Thyroid gland (tissue), 4 donors: ENCODE measurements at regions not wholly inside any gene's neighbourhood (a gene's known extent, or its start where the extent isn't known, plus 50 kb on each side); places are given as distances from the start of the nearest gene placed in this dataset.

Experiments used
- DNase-seq, 2 donors: peaks; one replicate each; pipeline ENCODE4 v3.0.0-alpha.2; 2019
- H3K27ac ChIP-seq, 3 donors: fragments of 200-600 bp; sonication (generic); 1 replicate in 2 of 3; 2 replicates in 1 of 3; pipeline ENCODE4 v1.5.1; 2016 to 2019; ENCODE audit warnings: mild to moderate bottlenecking in 1 of 3, moderate library complexity in 1 of 3
- H3K27me3 ChIP-seq: fragments of 200-600 bp; sonication (generic); one replicate; pipeline ENCODE4 v1.5.1; 2019
- H3K36me3 ChIP-seq, 2 donors: fragments of 200-600 bp; sonication (generic); one replicate each; pipeline ENCODE4 v1.5.1; 2016 to 2019
- H3K4me1 ChIP-seq, 2 donors: fragments of 200-600 bp; sonication (generic); one replicate each; pipeline ENCODE4 v1.5.1; 2017 to 2019
- H3K4me3 ChIP-seq, 3 donors: fragments of 200-600 bp; sonication (generic); replicated peaks in 1 of 3; 1 replicate in 2 of 3; 2 replicates in 1 of 3; pipeline ENCODE4 v1.5.1; 2016; ENCODE audit warnings: mild to moderate bottlenecking in 1 of 3
- H3K9me3 ChIP-seq: fragments of 200-600 bp; sonication (generic); one replicate; pipeline ENCODE4 v1.5.1; 2017
- CTCF ChIP-seq, 6 experiments: fragments of 200-600 bp in 3 of 6; fragments of 450-650 bp in 3 of 6; sonication (generic) in 3 of 6; IDR thresholded peaks; one replicate each; pipeline ENCODE4 v1.5.1; 2016 to 2019; ENCODE audit warnings: antibody characterized with exemption in 6 of 6, mild to moderate bottlenecking in 2 of 6, inconsistent platforms in 1 of 6, moderate library complexity in 1 of 6
- POLR2A ChIP-seq, 2 donors: fragments of 450-650 bp; IDR thresholded peaks; one replicate each; pipeline ENCODE4 v1.6.1; 2017; ENCODE audit warnings: antibody characterized with exemption in 2 of 2, mild to moderate bottlenecking in 2 of 2, moderate library complexity in 1 of 2
- WGBS, 2 donors: methylation state at CpG; one replicate each; pipeline ENCODE4 v1.1.5; 2017; 5-methylcytosine and 5-hydroxymethylcytosine counted together
- intact Hi-C: fragments of 100-400 bp; cut with DNase I; formaldehyde crosslinking; loops from one replicate; pipeline ENCODE4 v1.15.1; 2023

GRCh38 chr13:70932511-70932910 lies 824.3 kb upstream of the KLHL1 start:
- no peak for TF ChIP-seq POLR2A (IDR thresholded peaks at IDR 0.05)
- no peak for TF ChIP-seq CTCF (IDR thresholded peaks at IDR 0.05)
- no peak for DNase-seq
- H3K9me3 ChIP-seq = no peaks in the 10 kb centered on the region
- no peak overlapping the region for H3K27ac ChIP-seq
- 91 to 96% methylated on average over 3 of the region's 3 CpGs for WGBS, 2 donors
- no peaks in the 10 kb centered on the region for H3K27me3 ChIP-seq
- no peak overlapping the region for H3K4me3 ChIP-seq
- intact Hi-C loops = no loop called here
- no peaks in the 10 kb centered on the region for H3K36me3 ChIP-seq
- no peaks in the 10 kb centered on the region for H3K4me1 ChIP-seq

GRCh38 chr13:70923863-70924752 lies 815.9 kb upstream of the KLHL1 start:
- no peak overlapping the region for H3K27ac ChIP-seq
- no peaks in the 10 kb centered on the region for H3K36me3 ChIP-seq
- no peaks in the 10 kb centered on the region for H3K27me3 ChIP-seq
- no peaks in the 10 kb centered on the region for H3K9me3 ChIP-seq
- DNase-seq = no peak
- 87 to 92% methylated on average over 31 to 38 of the region's 38 CpGs for WGBS, 2 donors
- TF ChIP-seq CTCF (IDR thresholded peaks at IDR 0.05) = no peak
- no peak for TF ChIP-seq POLR2A (IDR thresholded peaks at IDR 0.05)
- intact Hi-C loops = no loop called here
- no peaks in the 10 kb centered on the region for H3K4me1 ChIP-seq
- no peak overlapping the region for H3K4me3 ChIP-seq

- 77 to 85% methylated on average over 1 of the region's 1 CpG for WGBS, 2 donors
- H3K27me3 ChIP-seq = no peaks in the 10 kb centered on the region
- no peaks in the 10 kb centered on the region for H3K36me3 ChIP-seq
- no peak for TF ChIP-seq CTCF (IDR thresholded peaks at IDR 0.05)
- H3K4me1 ChIP-seq = no peaks in the 10 kb centered on the region
- no peaks in the 10 kb centered on the region for H3K9me3 ChIP-seq
- intact Hi-C loops = no loop called here
- H3K4me3 ChIP-seq = no peak overlapping the region
- no peak for DNase-seq
- no peak overlapping the region for H3K27ac ChIP-seq
Measured at GRCh38 chr13:70911286-70911685, 803.0 kb upstream of the KLHL1 start.

- no peak for TF ChIP-seq CTCF (IDR thresholded peaks at IDR 0.05)
- no peak for TF ChIP-seq POLR2A (IDR thresholded peaks at IDR 0.05)
- H3K27ac ChIP-seq = no peak overlapping the region
- WGBS, 2 donors = 71 to 78% methylated on average over 3 of the region's 3 CpGs
Measured at GRCh38 chr13:70908795-70909194, 800.5 kb upstream of the KLHL1 start.

GRCh38 chr13:70905035-70905434 lies 796.8 kb upstream of the KLHL1 start:
- WGBS, 2 donors = 48% methylated on average over 2 of the region's 2 CpGs
- Histone ChIP-seq H3K27ac (no peak overlapping the region), H3K4me3 (no peak overlapping the region), H3K36me3 (no peaks in the 10 kb centered on the region), H3K4me1 (no peaks in the 10 kb centered on the region), H3K27me3 (no peaks in the 10 kb centered on the region), H3K9me3 (no peaks in the 10 kb centered on the region)
- no peak for DNase-seq
- TF ChIP-seq CTCF (IDR thresholded peaks at IDR 0.05) (no peak), POLR2A (IDR thresholded peaks at IDR 0.05) (no peak)
- intact Hi-C loops = no loop called here

More at GRCh38 chr13:70908795-70909194, 800.5 kb upstream of the KLHL1 start:
- intact Hi-C loops = no loop called here
- no peaks in the 10 kb centered on the region for H3K36me3 ChIP-seq
- H3K27me3 ChIP-seq = no peaks in the 10 kb centered on the region
- no peaks in the 10 kb centered on the region for H3K9me3 ChIP-seq
- H3K4me3 ChIP-seq = no peak overlapping the region
- DNase-seq = no peak
- no peaks in the 10 kb centered on the region for H3K4me1 ChIP-seq
